ENCODE measurements at regions not wholly inside any gene's neighbourhood (a gene's known extent, or its start where the extent isn't known, plus 50 kb on each side); places are given as distances from the start of the nearest gene placed in this dataset.
"Not testable (repeated sequence)": the region's sequence is repeated elsewhere in the genome, so short reads cannot be mapped to it uniquely, and the experiment has no call there.

DNA sequence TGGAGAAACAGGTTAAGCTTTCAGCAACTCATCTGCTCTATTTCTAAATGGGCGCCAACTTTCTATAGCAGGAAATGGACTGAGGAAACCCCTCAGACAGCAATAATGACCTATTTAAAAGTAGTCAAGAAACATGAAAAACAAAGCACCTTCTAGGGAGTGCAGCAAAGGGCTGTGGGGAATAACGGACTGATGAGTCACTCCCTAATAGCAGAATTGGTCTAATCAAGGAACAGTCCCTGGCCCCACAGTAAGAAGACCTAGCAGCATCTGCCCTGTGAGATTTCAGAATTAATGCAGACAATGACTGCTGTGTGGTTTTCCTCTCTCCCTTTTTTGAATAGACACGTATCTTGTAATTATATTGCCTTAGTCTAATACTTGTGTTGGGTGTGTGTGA lies 602.9 kb downstream of the IPMK start:
- ATAC-seq, result no peak

DNA sequence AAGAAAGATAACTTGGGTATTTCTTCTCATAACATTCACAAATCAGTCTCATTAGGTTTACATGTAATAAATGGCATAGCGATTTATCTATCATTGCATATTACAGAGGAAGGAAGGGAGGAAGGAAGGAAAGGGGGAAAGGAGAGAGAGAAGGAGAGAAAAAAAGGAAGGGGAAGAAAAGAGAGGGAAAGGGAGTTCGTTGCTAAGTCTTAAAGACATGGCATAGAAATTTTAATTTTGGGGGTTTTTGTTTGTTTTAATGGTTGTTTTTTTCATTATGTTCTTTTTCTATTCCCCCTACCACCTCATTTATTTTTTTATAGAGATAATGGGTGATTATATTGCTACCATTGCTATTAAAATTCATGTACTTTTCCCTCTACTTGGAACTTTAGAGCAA lies 604.3 kb downstream of the IPMK start:
- no peak for ATAC-seq

DNA sequence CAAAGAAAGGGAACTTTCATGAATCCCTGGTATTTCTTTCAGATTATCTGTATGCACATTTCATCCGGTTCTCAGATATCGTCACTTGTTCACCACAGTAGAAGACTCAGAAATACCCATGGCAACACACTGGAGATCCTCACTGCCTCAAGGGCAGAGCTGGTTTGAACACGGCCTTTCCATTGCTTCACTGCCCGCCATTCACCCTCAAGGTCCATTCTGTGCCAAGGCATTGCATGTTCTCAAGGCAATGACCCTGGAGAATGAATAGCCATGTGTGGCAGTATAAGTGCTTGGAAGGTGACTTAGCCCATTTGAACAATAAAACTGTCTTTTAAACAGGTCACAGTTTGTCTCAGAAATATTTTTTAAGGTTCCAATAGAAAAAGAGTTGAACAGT lies 606.5 kb downstream of the IPMK start:
- no peak for ATAC-seq

DNA sequence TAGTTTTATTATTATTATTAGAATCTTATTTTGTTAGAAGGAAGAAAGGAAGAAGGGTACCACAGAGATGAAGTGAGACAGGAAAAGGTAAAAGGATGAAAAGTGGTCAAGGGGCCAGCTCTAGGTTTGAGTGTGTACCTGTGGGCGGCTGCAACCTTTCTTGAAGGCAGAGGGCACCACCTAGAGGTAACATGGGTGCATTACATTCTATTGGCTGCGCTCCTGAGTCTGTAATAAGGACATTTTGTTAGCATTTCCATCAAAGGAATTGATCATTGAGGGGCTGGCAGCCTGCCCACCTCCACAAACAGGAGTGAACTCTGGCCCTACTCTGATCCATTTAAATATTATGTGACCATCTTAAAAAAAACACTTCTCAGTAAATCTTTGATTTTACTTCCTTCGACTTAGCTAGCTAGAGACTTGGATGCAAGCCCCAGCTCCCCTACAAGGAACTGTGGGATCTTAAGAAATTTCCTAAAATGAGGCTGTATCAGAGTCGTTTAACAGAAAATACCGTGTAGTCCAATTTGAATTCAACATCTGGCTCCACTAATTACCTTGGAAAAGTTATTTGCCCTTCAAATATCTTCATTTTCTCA lies 610.4 kb downstream of the IPMK start:
- ATAC-seq, result peak in 1 of 2 donors; percentile 33

DNA sequence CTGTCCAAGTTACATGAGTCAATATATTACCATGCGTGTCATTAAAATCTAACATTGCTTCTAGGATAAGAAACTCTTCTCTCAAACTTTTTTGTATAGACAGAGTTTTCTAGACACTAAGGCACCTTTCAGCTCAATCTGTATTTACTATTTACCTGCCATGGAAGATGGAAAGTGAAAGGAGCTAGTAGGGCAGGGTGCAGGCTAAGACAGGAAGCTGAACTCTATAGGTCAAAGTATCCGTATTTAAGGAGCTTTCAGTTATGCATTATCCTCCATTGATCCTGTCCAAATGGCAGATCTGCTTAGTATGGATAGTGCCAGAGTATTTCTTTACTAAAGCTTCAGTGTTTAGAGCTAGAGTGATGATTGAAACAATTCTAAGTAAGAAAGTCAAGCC lies 612.8 kb downstream of the IPMK start:
- no peak for ATAC-seq

DNA sequence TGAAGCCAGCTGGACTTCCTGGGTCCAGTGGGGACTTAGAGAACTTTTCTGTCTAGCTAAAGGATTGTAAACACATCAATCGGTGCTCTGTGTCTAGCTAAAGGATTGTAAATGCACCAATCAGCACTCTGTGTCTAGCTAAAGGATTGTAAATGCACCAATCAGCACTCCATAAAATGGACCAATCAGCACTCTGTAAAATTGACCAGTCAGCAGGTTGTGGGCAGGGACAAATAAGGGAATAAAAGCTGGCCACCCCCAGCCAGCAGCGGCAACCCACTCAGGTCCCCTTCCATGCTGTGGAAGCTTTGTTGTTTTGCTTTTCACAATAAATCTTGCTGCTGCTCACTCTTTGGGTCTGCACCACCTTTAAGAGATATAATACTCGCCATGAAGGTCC lies 622.6 kb downstream of the IPMK start:
- ATAC-seq, result not testable (repeated sequence)

DNA sequence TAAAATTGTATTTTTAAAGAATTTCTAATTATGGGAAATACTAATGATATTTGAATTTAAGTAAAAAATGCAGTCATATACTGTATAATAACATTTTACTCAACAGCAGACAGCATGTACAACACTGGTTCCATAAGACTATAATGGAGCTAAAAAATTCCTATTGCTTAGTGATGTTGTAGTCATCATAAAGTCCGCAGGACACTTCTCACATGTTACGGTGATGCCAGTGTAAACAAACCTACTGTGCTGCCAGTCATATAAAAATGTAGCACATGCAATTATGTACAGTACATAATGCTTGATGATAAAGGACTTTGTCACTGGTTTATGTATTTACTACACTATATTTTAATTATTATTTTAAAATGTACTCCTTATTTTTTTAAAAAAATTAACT lies 629.3 kb downstream of the IPMK start:
- no peak for ATAC-seq

DNA sequence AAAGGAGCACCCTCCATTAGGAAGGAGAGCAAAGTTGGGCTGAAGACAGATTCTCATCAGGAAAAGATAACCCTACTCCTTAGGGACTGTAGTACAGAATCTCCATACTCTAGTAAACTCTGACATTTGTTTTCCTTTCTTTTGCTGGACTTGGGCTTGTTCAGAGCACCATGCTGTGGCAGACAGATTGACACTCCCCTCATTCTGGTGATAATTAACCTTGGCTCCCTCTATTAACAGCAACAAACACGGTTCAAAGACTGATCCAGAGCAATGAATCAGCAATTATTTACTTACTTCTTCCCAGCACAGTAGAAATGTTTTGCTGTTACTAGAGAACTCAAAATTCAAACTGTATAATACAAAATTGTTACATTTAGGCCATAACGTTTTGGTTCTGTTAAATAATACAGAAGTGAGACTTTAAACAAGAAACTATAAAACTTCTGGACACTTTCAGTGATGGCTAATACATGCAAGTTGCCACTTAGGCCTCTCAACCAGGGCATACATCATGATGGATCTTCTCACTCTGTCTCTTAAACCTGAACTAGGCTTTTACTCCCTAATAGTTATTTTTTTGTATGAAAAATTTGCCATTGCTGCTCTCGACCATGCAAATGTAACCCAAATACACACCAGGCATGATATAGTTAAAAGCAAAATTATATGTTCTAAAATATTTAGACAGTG lies 639.0 kb downstream of the IPMK start:
- ATAC-seq, result no peak

DNA sequence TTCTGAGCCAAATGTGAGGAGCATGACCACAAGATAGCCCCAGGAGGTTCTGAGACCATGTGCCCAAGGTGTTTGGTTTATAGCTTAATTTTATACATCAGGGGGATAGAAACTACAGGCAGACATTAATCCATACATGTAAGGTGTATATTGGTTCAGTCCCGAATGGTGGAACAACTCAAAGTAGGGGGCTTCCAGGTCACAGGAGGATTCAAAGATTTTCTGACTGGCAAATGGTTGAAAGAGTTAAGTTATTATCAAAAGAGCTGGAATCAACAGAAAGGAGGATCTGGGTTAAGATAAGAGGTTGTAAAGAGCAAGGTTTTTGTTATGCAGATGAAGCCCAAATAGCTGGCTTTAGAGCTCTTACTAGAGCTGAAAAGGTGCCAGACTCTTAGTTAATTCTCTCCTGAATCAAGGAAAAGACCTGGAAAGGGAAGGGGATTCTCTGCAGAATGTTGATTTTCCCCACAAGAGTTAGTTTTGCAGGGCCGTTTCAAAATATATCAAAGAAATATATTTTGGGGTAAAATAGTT lies 640.0 kb downstream of the IPMK start:
- ATAC-seq, result no peak

DNA sequence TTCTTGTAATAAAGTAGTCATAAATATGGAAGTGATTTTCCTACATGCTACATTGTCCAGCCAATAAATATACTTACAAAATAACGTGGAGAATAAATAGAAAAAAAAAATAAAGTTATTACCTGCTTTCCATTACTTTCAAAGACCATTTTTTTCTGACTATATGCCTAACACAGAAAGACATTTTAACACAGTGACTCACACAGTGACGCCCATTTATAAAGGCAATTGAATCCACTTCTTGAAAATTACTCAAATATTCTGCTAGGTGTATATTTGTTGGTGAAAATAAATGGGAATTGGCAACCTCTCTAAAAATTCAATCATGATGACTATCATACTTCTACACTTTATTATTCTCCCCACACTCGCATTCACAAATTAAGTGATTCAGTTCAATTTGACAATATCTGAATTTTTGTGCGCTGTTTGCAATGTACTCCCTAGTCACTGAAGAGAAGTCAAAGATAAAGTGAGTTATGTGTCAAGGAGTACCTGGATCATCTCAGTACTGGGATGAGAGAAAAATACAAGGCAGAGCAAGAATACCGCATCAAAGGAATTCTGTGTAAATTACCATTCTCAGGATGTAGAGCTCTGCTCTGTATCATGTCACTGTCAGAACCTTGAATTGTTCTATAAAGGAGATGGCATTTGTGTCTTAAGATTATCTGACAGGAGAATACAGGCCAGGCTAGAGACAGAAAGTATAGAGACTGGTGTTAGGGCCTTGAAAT lies 642.7 kb downstream of the IPMK start:
- no peak for ATAC-seq

DNA sequence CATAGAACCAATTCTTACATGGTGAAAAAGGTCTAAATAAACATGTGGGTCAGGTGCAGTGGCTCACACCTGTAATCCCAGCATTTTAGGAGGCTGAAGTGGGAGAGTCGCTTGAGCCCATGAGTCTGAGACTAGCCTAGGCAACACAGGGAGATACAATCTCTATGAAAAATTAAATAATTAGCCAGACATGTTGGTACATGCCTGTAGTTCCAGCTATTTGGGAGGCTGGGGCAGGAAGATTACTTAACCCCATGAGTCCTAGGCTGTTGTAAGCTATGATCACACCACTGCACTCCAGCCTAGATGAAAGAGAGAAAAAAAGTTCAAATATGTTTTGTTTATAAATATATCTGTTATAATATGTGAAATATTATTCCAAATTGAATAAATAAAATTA lies 643.6 kb downstream of the IPMK start:
- ATAC-seq, result no peak

DNA sequence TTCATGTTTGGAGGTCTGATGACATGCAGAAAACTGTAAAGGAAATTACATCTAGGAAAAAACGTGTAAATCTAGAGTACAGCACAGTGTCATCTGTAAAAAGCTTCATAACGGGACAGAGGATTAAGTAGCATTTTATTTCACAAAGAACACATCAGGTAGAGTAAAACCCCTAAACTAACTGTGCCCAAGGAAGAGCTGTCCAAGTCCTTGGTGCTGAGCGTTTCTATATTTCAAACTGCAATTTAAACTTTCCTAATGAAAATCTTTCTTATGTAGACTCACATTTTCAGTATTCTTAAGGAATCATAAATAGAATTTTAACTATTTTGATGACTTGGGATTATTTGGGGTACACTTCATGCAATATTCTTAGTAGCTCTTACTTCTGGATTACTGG lies 646.2 kb downstream of the IPMK start:
- no peak for ATAC-seq

DNA sequence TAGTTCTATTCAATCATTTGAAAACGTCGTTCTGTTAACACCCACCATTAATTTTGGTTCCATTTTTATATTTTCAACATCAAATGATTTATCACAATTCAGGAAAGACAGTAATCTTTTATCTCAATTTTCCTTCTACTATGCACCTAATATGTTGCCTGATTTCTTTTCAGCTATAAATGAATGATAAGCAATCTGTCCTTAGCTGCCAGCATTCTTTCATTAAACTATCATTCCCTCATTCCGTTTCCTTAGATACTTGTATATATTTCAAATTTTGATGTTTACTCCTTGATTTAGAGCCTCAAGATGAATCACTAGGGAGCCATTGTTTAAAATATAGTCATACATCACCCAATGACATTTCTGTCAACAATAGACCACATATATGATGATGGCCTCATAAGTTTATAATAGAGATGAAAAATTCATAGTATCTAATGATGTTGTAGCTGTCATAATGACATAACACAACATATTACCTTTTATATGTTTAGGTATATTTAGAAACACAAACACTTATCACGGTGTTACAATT lies 661.7 kb downstream of the IPMK start:
- no peak for ATAC-seq

DNA sequence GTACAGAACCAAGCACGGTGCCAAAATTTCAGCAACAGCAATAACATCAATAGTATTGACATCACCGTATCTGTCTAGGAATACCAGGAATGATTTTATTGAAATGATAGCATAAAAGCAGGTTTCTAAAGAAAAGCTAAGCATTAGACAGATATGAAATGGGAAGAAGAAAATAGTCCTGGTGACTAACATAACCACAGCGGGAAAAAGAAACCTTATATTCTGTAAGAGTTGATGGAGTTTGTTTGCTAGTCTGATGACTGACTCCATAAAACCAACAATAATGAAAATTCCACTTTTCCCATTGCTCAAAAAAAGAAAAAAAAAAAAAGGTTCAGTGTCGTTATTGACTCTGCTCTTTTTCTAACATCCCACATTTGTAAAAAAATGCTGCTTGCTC lies 668.3 kb downstream of the IPMK start:
- ATAC-seq, result no peak

DNA sequence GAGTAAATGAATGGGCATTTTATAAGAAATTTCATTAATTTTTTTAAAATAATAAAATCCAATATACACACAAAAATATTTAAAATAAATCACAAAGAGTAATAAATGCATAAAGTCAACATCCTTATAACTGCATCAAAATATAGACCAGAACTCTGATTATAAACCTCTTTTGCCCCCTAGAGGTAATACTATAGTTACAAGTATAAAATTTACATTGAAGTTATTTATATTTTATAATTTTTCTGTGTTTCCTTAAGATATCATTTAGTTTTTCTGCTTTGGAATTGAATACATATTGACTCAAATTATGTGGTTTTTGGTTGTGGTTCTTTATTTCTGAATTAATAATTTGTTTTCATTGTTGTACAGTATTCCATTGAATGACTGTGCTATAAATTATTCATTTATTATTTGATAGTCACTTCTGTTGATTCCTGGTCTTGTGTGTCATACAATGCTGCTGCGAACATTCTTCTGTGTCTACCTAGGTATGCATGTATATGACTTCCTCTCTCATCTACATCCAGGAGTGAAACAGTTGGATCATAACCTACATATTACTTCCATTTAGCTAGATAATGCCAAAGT lies 673.6 kb downstream of the IPMK start:
- no peak for ATAC-seq

DNA sequence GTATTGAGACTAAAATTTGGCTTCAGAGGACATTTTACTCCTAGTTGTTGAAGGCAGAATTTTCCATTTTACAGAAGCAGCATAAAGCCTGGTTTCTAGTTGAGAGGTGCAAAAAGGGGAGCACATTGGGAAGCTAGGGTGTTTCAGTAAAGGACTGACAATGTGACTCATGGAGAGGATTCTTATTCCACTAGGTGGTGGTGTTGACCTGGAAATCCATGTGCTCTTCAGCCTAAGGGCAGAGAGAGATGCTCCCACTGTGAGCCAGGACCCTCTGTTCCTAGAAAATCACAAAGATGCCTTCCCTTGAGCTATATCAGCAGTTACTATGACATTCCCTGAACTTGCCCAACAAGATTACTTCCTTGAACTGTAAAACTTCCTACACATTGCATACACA lies 687.8 kb downstream of the IPMK start:
- ATAC-seq, result no peak

DNA sequence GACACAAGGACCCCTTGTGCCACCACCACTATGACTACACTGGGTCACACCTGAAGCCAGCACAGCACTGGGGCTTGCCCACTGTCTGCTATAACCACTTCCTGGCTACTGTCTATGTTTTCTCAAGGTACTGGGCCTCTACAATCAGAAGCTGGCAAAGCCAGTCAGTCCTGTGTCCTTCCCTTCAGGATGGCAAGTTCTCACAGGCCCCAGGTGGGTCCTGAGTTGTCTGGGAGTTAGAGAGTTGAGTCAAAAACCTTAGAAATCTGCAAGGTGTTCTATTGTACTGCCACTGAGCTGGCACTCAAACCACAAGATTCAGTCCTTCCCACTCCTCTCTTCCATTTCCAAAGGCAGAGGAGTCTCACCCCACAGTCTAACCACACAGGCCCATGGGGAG lies 705.5 kb downstream of the IPMK start:
- ATAC-seq, result no peak

DNA sequence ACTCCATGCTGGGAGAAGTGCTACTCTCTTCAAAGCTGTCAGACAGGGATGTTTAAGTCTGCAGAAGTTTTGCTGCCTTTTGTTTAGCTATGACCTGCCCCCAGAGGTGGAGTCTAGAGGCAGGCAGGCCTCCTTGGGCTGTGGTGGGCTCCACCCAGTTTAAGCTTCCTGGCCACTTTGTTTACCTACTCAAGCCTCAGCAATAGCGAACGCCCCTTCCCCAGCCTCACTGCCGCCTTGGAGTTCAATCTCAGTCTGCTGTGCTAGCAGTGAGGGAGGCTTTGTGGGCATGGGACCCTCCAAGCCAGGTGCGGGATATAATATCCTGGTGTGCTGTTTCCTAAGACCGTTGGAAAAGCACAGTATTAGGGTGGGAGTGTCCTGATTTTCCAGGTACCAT lies 715.9 kb downstream of the IPMK start:
- not testable (repeated sequence) for ATAC-seq

DNA sequence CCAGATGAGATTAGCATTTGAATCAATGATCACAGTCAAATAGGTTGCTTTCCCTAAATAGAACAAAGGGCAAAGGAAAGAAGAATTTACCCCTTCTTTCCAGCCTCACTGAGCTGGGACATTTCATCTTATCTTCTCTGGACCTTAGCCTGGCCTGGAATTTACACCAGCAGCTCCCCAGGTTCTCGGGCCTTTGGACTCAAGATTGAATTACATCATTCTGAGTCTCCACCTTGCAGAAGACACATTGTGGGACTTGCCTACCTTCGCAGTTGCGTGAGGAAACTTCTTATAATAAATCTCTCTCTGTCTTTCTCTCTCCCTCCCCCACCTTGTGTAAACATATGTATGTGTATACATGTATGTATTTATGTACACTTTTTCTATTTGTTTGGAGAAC lies 732.4 kb downstream of the IPMK start:
- ATAC-seq, result no peak

DNA sequence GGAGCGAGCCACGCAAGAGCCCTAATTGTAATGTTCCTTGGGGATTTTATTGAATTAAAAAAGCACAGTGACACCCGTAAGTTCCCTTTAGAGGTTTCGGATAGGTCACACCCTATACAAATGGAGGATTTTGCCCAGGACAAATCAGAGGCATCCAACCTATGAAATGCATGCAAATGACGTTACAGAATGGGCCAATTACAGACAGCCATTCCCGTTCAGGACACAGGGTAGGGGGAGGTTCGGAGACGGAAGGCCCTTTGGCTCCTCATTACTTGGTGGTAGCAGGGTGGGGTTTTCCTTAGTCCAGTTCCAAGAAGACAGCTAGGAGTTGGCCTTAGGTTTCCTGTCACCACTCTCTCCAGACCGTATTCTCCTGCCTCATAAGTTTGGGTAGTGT lies 754.1 kb downstream of the IPMK start:
- ATAC-seq, result no peak

DNA sequence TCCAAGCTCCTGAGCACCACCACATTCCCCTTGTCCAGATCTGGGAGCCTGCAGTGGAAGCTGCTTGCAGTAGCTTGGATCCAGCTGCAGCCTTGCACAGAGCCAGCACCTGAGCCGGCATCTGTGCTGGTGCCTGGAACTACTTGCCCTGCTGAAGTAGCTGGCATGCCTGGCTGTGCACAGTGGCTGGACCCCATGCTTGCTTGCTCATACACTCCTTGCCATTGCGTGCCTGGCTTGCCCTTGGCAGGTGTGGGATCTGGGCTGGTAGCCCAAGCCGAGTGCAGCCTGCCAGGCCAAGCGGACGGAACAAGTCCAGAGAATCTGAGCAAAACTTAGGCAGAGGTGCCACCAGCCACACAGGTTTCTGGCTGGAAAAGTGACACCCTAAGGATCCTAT lies 759.9 kb downstream of the IPMK start:
- no peak for ATAC-seq

DNA sequence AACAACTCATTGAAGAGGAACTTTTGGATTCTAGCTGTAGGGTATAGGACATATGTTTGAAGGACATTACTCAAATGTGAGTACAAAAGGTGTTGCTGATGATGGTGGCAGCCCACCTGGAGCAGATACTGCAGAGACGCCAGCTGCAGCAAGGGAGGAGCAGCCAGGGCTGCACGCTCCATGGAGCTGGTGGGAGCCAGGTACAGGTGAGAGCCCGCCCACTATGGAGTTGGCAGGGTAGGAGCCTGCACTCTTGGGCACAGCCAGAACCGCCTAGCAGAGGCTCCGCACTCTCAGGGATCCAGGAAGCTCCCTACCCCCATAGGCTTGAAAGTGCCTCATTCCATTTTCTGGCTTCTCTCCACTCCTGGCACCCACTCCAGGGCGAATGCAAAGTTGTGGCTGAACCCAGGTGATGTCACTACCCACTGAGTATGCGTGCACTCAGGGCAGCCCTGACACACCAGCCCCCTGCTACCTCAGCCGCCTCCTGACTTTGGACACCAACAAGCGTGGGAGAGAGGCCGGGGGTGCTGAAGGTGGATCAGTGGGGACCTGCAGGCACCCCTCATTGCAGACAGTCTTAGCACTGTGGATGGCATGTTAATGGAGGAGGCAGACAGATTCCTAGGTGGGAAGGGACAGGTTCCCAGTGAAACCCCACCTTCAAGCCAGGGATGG lies 761.1 kb downstream of the IPMK start:
- no peak for ATAC-seq

DNA sequence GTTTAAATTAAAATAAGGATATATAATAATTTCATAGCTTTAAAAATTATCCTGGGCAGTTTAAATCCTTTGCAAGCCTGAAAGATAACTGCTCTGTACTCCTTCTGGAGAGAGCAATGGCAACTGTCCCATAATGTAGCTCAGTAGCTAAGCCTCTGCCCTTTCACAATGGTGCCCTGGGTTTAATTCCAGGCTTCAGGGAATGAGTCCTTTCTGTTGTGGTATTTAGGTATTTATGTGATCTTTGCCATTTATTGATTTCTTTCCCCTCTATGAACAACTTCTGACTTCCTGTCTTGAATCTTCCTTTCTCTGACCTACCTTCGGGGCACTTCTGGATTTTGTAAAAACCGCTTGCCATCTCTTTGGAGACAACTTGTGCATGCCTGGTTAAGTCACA lies 773.2 kb downstream of the IPMK start:
- ATAC-seq, result no peak

All from activated CD4-positive, CD25-positive, alpha-beta regulatory T cell treated with anti-CD3 and anti-CD28 coated beads, Interleukin-2, amount 50 U/mL, for 24 hours (primary cell).